GM12878 (cell line): ENCODE measurements at regions not wholly inside any gene's neighbourhood (a gene's known extent, or its start where the extent isn't known, plus 50 kb on each side); places are given as distances from the start of the nearest gene placed in this dataset.

Experiments used
- CBFB ChIP-seq: IDR thresholded peaks from 2 replicates; pipeline ENCODE4 v1.6.1; 2016; ENCODE audit warnings: antibody characterized with exemption, low read depth
- CEBPB ChIP-seq, 2 experiments: fragments of 150-350 bp in 1 of 2; IDR thresholded peaks; 2 replicates each; pipeline ENCODE4 v1.6.1; 2012 to 2014; ENCODE audit warnings: low read depth in 2 of 2, low read length in 2 of 2, borderline replicate concordance in 1 of 2, inconsistent platforms in 1 of 2
- EP300 ChIP-seq, 2 experiments: fragments of 150-350 bp in 1 of 2; IDR thresholded peaks; 2 replicates each; pipeline ENCODE4 v1.6.1; 2011 to 2012; ENCODE audit warnings: low read depth in 2 of 2, low read length in 2 of 2, borderline replicate concordance in 1 of 2, improper control_type of control experiment in 1 of 2, inconsistent platforms in 1 of 2; ENCODE audit not compliant: control insufficient read depth in 1 of 2
- FOXM1 ChIP-seq: IDR thresholded peaks from 2 replicates; pipeline ENCODE4 v1.6.1; 2012; ENCODE audit warnings: low read depth, mild to moderate bottlenecking, inconsistent platforms, low read length, moderate library complexity
- NBN ChIP-seq: fragments of 450-650 bp; IDR thresholded peaks from 2 replicates; pipeline ENCODE4 v1.6.1; 2016
- POLR2A ChIP-seq: IDR thresholded peaks from 2 replicates; pipeline ENCODE4 v1.6.1; 2011; ENCODE audit warnings: low read depth, mild to moderate bottlenecking, low read length
- POLR2AphosphoS5 ChIP-seq: IDR thresholded peaks from 2 replicates; pipeline ENCODE4 v1.6.1; 2011; ENCODE audit warnings: mild to moderate bottlenecking, low read length, inconsistent platforms
- RFX5 ChIP-seq: IDR thresholded peaks from 2 replicates; pipeline ENCODE4 v1.6.1; 2011; ENCODE audit warnings: low read depth, low read length, improper control_type of control experiment
- SUPT20H ChIP-seq: IDR thresholded peaks from 2 replicates; pipeline ENCODE4 v1.6.1; 2011; ENCODE audit warnings: low read depth, mild to moderate bottlenecking, low read length, moderate library complexity, borderline replicate concordance; ENCODE audit not compliant: control insufficient read depth
- ZBED1 ChIP-seq: IDR thresholded peaks from 2 replicates; pipeline ENCODE4 v1.6.1; 2016; ENCODE audit warnings: borderline replicate concordance
- TF ChIP-seq, protein P1 (sequence below): fragments of 450-650 bp; IDR thresholded peaks from 2 replicates; pipeline ENCODE4 v1.6.1; 2017; ENCODE audit warnings: mild to moderate bottlenecking
- TF ChIP-seq, protein P2 (sequence below): IDR thresholded peaks from 2 replicates; pipeline ENCODE4 v1.6.1; 2011; ENCODE audit warnings: low read depth, mild to moderate bottlenecking, low read length, moderate library complexity, borderline replicate concordance; ENCODE audit errors: extremely low read depth
- TF ChIP-seq, protein P3 (sequence below): IDR thresholded peaks from 2 replicates; pipeline ENCODE4 v1.6.1; 2012; ENCODE audit warnings: low read depth, low read length, improper control_type of control experiment

DNA sequence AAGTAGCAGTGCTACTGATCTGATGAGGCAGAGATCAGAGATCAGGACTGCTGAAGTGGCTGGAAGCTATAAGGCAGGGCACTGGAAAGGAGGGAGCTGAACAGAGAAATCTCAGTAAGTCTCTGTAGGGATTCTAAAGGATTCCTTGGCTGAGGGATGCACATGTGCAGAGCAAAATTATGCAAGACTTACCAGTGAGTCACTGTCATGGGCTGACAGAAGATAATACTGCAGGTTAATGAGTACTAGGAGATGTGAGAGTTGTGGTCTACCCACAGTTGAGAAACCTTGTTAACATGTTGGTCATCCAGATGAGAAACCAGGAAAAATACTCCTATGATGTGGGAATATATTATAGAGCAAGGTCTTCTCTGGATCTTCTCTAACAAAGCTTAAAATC, 378.1 kb downstream of the HAPSTR1 start:
- TF ChIP-seq POLR2A (no peak), SUPT20H (no peak), EP300 (IDR thresholded peaks at IDR 0.05; ENCODE audit: borderline replicate concordance in 1 of 2, control insufficient read depth in 1 of 2, low read depth in 2 of 2, low read length in 2 of 2) (no peak), RFX5 (no peak), NBN (no peak), CBFB (no peak), ZBED1 (no peak), CEBPB (IDR thresholded peaks at IDR 0.05; ENCODE audit: borderline replicate concordance in 1 of 2, low read depth in 2 of 2, low read length in 2 of 2) (no peak), POLR2AphosphoS5 (no peak), FOXM1 (no peak)
- TF ChIP-seq, protein P1, sequence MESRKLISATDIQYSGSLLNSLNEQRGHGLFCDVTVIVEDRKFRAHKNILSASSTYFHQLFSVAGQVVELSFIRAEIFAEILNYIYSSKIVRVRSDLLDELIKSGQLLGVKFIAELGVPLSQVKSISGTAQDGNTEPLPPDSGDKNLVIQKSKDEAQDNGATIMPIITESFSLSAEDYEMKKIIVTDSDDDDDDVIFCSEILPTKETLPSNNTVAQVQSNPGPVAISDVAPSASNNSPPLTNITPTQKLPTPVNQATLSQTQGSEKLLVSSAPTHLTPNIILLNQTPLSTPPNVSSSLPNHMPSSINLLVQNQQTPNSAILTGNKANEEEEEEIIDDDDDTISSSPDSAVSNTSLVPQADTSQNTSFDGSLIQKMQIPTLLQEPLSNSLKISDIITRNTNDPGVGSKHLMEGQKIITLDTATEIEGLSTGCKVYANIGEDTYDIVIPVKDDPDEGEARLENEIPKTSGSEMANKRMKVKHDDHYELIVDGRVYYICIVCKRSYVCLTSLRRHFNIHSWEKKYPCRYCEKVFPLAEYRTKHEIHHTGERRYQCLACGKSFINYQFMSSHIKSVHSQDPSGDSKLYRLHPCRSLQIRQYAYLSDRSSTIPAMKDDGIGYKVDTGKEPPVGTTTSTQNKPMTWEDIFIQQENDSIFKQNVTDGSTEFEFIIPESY: no peak
- TF ChIP-seq, protein P2, sequence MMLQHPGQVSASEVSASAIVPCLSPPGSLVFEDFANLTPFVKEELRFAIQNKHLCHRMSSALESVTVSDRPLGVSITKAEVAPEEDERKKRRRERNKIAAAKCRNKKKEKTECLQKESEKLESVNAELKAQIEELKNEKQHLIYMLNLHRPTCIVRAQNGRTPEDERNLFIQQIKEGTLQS: no peak
- TF ChIP-seq, protein P3, sequence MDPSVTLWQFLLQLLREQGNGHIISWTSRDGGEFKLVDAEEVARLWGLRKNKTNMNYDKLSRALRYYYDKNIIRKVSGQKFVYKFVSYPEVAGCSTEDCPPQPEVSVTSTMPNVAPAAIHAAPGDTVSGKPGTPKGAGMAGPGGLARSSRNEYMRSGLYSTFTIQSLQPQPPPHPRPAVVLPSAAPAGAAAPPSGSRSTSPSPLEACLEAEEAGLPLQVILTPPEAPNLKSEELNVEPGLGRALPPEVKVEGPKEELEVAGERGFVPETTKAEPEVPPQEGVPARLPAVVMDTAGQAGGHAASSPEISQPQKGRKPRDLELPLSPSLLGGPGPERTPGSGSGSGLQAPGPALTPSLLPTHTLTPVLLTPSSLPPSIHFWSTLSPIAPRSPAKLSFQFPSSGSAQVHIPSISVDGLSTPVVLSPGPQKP: no peak
